Neural cell (in vitro differentiated cells): ENCODE measurements at regions not wholly inside any gene's neighbourhood (a gene's known extent, or its start where the extent isn't known, plus 50 kb on each side); places are given as distances from the start of the nearest gene placed in this dataset.

Experiments used
- H2AFZ ChIP-seq: fragments of 200-600, 300-800 bp; sonication (generic), shearing (Covaris generic); 2 replicates; pipeline ENCODE4 v1.6.0; 2014; ENCODE audit warnings: low read depth, mild to moderate bottlenecking, antibody characterized with exemption, low read length, moderate library complexity
- H3F3A ChIP-seq: fragments of 200-600 bp; shearing (Covaris generic); 2 replicates; pipeline ENCODE4 v1.6.1; 2016; ENCODE audit warnings: mild to moderate bottlenecking, moderate library complexity, mixed read lengths, antibody characterized with exemption, low read length; ENCODE audit not compliant: insufficient read depth, poor library complexity, severe bottlenecking
- H3K27ac ChIP-seq: fragments of 200-600, 300-800 bp; sonication (generic), shearing (Covaris generic); 2 replicates; pipeline ENCODE4 v1.5.1; 2014; ENCODE audit warnings: mild to moderate bottlenecking, low read length, moderate library complexity
- H3K27me3 ChIP-seq: fragments of 300-800, 200-600 bp; sonication (generic), shearing (Covaris generic); 2 replicates; pipeline ENCODE4 v1.6.0; 2014; ENCODE audit warnings: mild to moderate bottlenecking, low read depth, low read length, moderate library complexity; ENCODE audit not compliant: insufficient read depth
- H3K36me3 ChIP-seq: fragments of 300-800, 200-600 bp; sonication (generic), shearing (Covaris generic); 2 replicates; pipeline ENCODE4 v1.5.1; 2014; ENCODE audit warnings: mild to moderate bottlenecking, antibody characterized with exemption, low read length, moderate library complexity; ENCODE audit not compliant: insufficient read depth
- H3K4me2 ChIP-seq: fragments of 300-800, 200-600 bp; sonication (generic), shearing (Covaris generic); 2 replicates; pipeline ENCODE4 v1.6.0; 2014; ENCODE audit warnings: mild to moderate bottlenecking, low read length
- H3K4me3 ChIP-seq: fragments of 300-800, 200-600 bp; sonication (generic), shearing (Covaris generic); 2 replicates; pipeline ENCODE4 v1.5.1; 2014; ENCODE audit warnings: mild to moderate bottlenecking, low read length, moderate library complexity
- H3K79me2 ChIP-seq: fragments of 200-600 bp; shearing (Covaris generic); replicated peaks from 2 replicates; pipeline ENCODE4 v1.6.0; 2014; ENCODE audit warnings: mild to moderate bottlenecking, low read length, moderate library complexity; ENCODE audit not compliant: insufficient read depth
- H3K9ac ChIP-seq: fragments of 300-800, 200-600 bp; sonication (generic), shearing (Covaris generic); 2 replicates; pipeline ENCODE4 v1.6.1; 2016; ENCODE audit warnings: mild to moderate bottlenecking, low read length, mixed read lengths
- H3K9me2 ChIP-seq: fragments of 200-600 bp; shearing (Covaris generic); 2 replicates; pipeline ENCODE4 v1.6.1; 2016; ENCODE audit warnings: mild to moderate bottlenecking, low read length, mixed read lengths; ENCODE audit not compliant: insufficient read depth
- H3K9me3 ChIP-seq: fragments of 200-600, 300-800 bp; sonication (generic), shearing (Covaris generic); 2 replicates; pipeline ENCODE4 v1.6.1; 2016; ENCODE audit warnings: mild to moderate bottlenecking, mixed run types, low read length, moderate library complexity, mixed read lengths
- H4K20me1 ChIP-seq: fragments of 200-600 bp; shearing (Covaris generic); 2 replicates; pipeline ENCODE4 v1.6.1; 2016; ENCODE audit warnings: mild to moderate bottlenecking, mixed run types; ENCODE audit not compliant: insufficient read depth
- EP300 ChIP-seq: fragments of 450-650 bp; conservative IDR thresholded peaks from 2 replicates; pipeline ENCODE4 v1.6.1; 2014; ENCODE audit warnings: antibody characterized with exemption, mild to moderate bottlenecking, moderate library complexity; ENCODE audit not compliant: poor library complexity, severe bottlenecking
- EZH2 ChIP-seq: fragments of 200-600, 300-800 bp; shearing (Covaris generic), sonication (generic); IDR thresholded peaks from 2 replicates; pipeline ENCODE4 v1.6.1; 2014; ENCODE audit warnings: antibody characterized with exemption, low read length, borderline replicate concordance, mild to moderate bottlenecking; ENCODE audit not compliant: insufficient read depth, poor library complexity, severe bottlenecking
- MXI1 ChIP-seq: fragments of 450-650 bp; conservative IDR thresholded peaks from 2 replicates; pipeline ENCODE4 v1.6.1; 2014; ENCODE audit warnings: antibody characterized with exemption, mild to moderate bottlenecking; ENCODE audit not compliant: poor library complexity, severe bottlenecking
- POLR2AphosphoS5 ChIP-seq: IDR thresholded peaks from 2 replicates; pipeline ENCODE4 v1.6.1; 2012
- RAD21 ChIP-seq: fragments of 450-650 bp; conservative IDR thresholded peaks from 2 replicates; pipeline ENCODE4 v1.6.1; 2014; ENCODE audit warnings: antibody characterized with exemption, mild to moderate bottlenecking, moderate library complexity
- SMC3 ChIP-seq: fragments of 450-650 bp; conservative IDR thresholded peaks from 2 replicates; pipeline ENCODE4 v1.6.1; 2014; ENCODE audit warnings: antibody characterized with exemption, mild to moderate bottlenecking, moderate library complexity; ENCODE audit not compliant: poor library complexity
- TAF1 ChIP-seq: IDR thresholded peaks from 2 replicates; pipeline ENCODE4 v1.6.1; 2012; ENCODE audit warnings: low read depth
- TF ChIP-seq, protein P1 (sequence below): IDR thresholded peaks from 2 replicates; pipeline ENCODE4 v1.6.1; 2012; ENCODE audit warnings: borderline replicate concordance
- TF ChIP-seq, protein P2 (sequence below): fragments of 450-650 bp; IDR thresholded peaks from 2 replicates; pipeline ENCODE4 v1.5.1; 2014; ENCODE audit warnings: antibody characterized with exemption, mild to moderate bottlenecking, moderate library complexity; ENCODE audit not compliant: poor library complexity, severe bottlenecking

DNA sequence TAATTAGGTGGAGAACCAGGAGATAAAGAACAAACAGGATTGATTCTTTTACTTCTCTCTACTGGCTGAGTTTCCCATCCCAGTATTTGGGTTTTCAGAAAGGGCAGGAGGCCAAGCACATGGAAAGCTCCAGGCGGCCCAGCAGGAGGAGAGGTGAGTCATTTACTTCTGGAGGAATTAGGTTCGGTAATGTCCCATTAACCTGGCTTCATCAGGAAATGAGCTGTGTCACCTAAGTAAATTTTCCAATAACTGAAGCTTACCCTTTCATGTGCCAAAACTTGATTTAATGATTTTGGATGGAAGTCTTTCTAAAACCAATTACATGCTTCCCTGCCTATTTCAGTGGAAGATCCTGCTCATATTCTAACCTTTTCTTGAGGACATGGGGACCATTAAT, 257.6 kb upstream of the USP24 start:
- H3K79me2 ChIP-seq: no peaks in the 10 kb centered on the region
- no peaks in the 10 kb centered on the region for H3K9me3 ChIP-seq
- no peaks in the 10 kb centered on the region for H4K20me1 ChIP-seq
- H3K9me2 ChIP-seq: no peaks in the 10 kb centered on the region
- H3F3A ChIP-seq: no peaks in the 10 kb centered on the region
- H3K9ac ChIP-seq: no peak overlapping the region
- H3K27me3 ChIP-seq: no peaks in the 10 kb centered on the region
- no peak overlapping the region for H3K27ac ChIP-seq
- H3K4me3 ChIP-seq: no peak overlapping the region
- TF ChIP-seq TAF1: no peak
- no peak for TF ChIP-seq MXI1
- no peak for TF ChIP-seq EZH2
- no peak for TF ChIP-seq POLR2AphosphoS5
- TF ChIP-seq, protein P1, sequence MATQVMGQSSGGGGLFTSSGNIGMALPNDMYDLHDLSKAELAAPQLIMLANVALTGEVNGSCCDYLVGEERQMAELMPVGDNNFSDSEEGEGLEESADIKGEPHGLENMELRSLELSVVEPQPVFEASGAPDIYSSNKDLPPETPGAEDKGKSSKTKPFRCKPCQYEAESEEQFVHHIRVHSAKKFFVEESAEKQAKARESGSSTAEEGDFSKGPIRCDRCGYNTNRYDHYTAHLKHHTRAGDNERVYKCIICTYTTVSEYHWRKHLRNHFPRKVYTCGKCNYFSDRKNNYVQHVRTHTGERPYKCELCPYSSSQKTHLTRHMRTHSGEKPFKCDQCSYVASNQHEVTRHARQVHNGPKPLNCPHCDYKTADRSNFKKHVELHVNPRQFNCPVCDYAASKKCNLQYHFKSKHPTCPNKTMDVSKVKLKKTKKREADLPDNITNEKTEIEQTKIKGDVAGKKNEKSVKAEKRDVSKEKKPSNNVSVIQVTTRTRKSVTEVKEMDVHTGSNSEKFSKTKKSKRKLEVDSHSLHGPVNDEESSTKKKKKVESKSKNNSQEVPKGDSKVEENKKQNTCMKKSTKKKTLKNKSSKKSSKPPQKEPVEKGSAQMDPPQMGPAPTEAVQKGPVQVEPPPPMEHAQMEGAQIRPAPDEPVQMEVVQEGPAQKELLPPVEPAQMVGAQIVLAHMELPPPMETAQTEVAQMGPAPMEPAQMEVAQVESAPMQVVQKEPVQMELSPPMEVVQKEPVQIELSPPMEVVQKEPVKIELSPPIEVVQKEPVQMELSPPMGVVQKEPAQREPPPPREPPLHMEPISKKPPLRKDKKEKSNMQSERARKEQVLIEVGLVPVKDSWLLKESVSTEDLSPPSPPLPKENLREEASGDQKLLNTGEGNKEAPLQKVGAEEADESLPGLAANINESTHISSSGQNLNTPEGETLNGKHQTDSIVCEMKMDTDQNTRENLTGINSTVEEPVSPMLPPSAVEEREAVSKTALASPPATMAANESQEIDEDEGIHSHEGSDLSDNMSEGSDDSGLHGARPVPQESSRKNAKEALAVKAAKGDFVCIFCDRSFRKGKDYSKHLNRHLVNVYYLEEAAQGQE: no peak
- no peak for TF ChIP-seq EP300
- no peak for TF ChIP-seq SMC3
- TF ChIP-seq RAD21: no peak
- TF ChIP-seq, protein P2, sequence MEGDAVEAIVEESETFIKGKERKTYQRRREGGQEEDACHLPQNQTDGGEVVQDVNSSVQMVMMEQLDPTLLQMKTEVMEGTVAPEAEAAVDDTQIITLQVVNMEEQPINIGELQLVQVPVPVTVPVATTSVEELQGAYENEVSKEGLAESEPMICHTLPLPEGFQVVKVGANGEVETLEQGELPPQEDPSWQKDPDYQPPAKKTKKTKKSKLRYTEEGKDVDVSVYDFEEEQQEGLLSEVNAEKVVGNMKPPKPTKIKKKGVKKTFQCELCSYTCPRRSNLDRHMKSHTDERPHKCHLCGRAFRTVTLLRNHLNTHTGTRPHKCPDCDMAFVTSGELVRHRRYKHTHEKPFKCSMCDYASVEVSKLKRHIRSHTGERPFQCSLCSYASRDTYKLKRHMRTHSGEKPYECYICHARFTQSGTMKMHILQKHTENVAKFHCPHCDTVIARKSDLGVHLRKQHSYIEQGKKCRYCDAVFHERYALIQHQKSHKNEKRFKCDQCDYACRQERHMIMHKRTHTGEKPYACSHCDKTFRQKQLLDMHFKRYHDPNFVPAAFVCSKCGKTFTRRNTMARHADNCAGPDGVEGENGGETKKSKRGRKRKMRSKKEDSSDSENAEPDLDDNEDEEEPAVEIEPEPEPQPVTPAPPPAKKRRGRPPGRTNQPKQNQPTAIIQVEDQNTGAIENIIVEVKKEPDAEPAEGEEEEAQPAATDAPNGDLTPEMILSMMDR: no peak
- no peak overlapping the region for H3K4me2 ChIP-seq
- H3K36me3 ChIP-seq: no peaks in the 10 kb centered on the region
- no peak overlapping the region for H2AFZ ChIP-seq

DNA sequence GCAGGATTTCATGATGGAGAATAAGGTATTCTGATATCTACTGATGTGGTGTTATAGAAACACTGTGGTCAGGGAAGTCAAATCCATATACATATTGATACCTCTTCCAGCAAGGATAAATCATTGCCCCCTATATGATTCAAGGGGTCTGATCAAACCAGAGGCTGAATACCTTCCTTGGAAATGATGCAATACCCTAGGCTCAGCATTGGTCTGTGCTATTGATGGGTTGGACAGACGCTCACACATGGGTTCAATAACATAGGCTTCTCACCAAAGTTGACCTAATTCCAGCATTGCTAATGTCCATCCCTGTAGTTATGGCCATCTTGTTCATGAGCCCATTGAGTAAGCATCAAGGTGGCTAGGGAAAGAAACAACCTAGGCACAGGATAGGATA, 257.0 kb upstream of the USP24 start:
- no peak overlapping the region for H3K27ac ChIP-seq
- no peaks in the 10 kb centered on the region for H3K9me3 ChIP-seq
- TF ChIP-seq, protein P2: no peak
- TF ChIP-seq EZH2 (no peak), POLR2AphosphoS5 (no peak), EP300 (no peak), TAF1 (no peak), MXI1 (no peak), RAD21 (no peak), SMC3 (no peak)
- TF ChIP-seq, protein P1: no peak
- H3K4me3 ChIP-seq: no peak overlapping the region
- H3K9me2 ChIP-seq: no peaks in the 10 kb centered on the region
- no peaks in the 10 kb centered on the region for H3K36me3 ChIP-seq
- no peak overlapping the region for H2AFZ ChIP-seq
- no peaks in the 10 kb centered on the region for H4K20me1 ChIP-seq
- H3F3A ChIP-seq: no peaks in the 10 kb centered on the region
- H3K9ac ChIP-seq: no peak overlapping the region
- no peak overlapping the region for H3K4me2 ChIP-seq
- no peaks in the 10 kb centered on the region for H3K27me3 ChIP-seq
- H3K79me2 ChIP-seq: no peaks in the 10 kb centered on the region
